ENCODE measurements at regions not wholly inside any gene's neighbourhood (a gene's known extent, or its start where the extent isn't known, plus 50 kb on each side); places are given as distances from the start of the nearest gene placed in this dataset.

DNA sequence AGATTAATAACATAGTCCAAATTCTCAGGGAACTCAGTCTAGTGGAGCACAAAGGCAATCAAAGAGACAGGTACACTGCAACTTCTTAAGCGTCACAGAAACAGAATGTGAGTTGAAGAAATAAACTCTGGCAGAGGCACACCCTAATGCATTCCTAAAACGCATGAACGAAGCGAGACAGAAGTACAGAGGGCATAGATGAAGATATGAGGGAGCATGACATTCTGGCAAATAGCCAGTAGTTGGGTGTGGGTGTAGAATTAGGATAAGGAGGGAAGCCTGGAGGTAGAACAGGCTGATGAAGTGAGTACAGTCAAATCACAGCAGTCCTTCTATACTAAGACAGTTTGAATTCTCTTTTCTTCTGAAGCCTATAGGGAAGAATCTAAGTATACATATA lies 838.7 kb upstream of the API5 start:
- no peak for TF ChIP-seq POLR2A (IDR thresholded peaks at IDR 0.05)
- TF ChIP-seq CTCF (IDR thresholded peaks at IDR 0.05): no peak

Measured in Peyer's patch (tissue), 4 donors.